ENCODE measurements at regions not wholly inside any gene's neighbourhood (a gene's known extent, or its start where the extent isn't known, plus 50 kb on each side); places are given as distances from the start of the nearest gene placed in this dataset.

GRCh38 chr6:148075352-148075751 is 267.3 kb upstream of the SASH1 start:
- Histone ChIP-seq H3K27me3 (ENCODE audit: control insufficient read depth, insufficient read depth, low read length) (no peaks in the 10 kb centered on the region), H3K36me3 (ENCODE audit: control insufficient read depth, insufficient read depth, low read length) (no peaks in the 10 kb centered on the region), H3K27ac (ENCODE audit: low read length) (no peak overlapping the region), H3K9me3 (ENCODE audit: control insufficient read depth, insufficient read depth, low read length) (no peaks in the 10 kb centered on the region), H3K4me3 (ENCODE audit: low read length) (no peak overlapping the region), H3K4me1 (ENCODE audit: control insufficient read depth, insufficient read depth, low read length) (no peaks in the 10 kb centered on the region)
- no peak overlapping the region for H3K4me3 Mint-ChIP-seq
- H3K4me1 Mint-ChIP-seq = no peaks in the 10 kb centered on the region
- no peak for ATAC-seq
- TF ChIP-seq CTCF (IDR thresholded peaks at IDR 0.05) = no peak
- no peak overlapping the region for H3K27ac Mint-ChIP-seq
- H3K36me3 Mint-ChIP-seq = no peaks in the 10 kb centered on the region
- DNase-seq = no peak
- intact Hi-C loops (cut with micrococcal nuclease) = no loop called here
- H3K9me3 Mint-ChIP-seq = peaks cover 15 to 16% of the 10 kb centered on the region in 2 donors
- no peaks in the 10 kb centered on the region for H3K27me3 Mint-ChIP-seq (ENCODE audit: low read depth in 2 of 2)

- H3K4me1 Mint-ChIP-seq = no peaks in the 10 kb centered on the region
- Histone ChIP-seq H3K36me3 (ENCODE audit: control insufficient read depth, insufficient read depth, low read length) (no peaks in the 10 kb centered on the region), H3K4me1 (ENCODE audit: control insufficient read depth, insufficient read depth, low read length) (no peaks in the 10 kb centered on the region), H3K4me3 (ENCODE audit: low read length) (no peak overlapping the region), H3K27me3 (ENCODE audit: control insufficient read depth, insufficient read depth, low read length) (no peaks in the 10 kb centered on the region), H3K9me3 (ENCODE audit: control insufficient read depth, insufficient read depth, low read length) (no peaks in the 10 kb centered on the region), H3K27ac (ENCODE audit: low read length) (no peak overlapping the region)
- no peak for TF ChIP-seq CTCF (IDR thresholded peaks at IDR 0.05)
- no peak for ATAC-seq
- H3K4me3 Mint-ChIP-seq = no peak overlapping the region
- no peak overlapping the region for H3K27ac Mint-ChIP-seq
- 87% methylated on average over 3 of the region's 3 CpGs for WGBS (ENCODE audit: insufficient coverage)
- DNase-seq = no peak
- intact Hi-C loops (cut with micrococcal nuclease) = no loop called here
- H3K9me3 Mint-ChIP-seq = peaks cover 15% of the 10 kb centered on the region in 2 donors
- H3K27me3 Mint-ChIP-seq (ENCODE audit: low read depth in 2 of 2) = no peaks in the 10 kb centered on the region
- no peaks in the 10 kb centered on the region for H3K36me3 Mint-ChIP-seq
Observed at GRCh38 chr6:148076051-148076450, 266.6 kb upstream of the SASH1 start.

GRCh38 chr6:148080315-148080714 is 262.3 kb upstream of the SASH1 start:
- no peaks in the 10 kb centered on the region for H3K4me1 ChIP-seq (ENCODE audit: control insufficient read depth, insufficient read depth, low read length)
- H3K27me3 ChIP-seq (ENCODE audit: control insufficient read depth, insufficient read depth, low read length) = no peaks in the 10 kb centered on the region
- H3K4me3 ChIP-seq (ENCODE audit: low read length) = no peak overlapping the region
- no peak overlapping the region for H3K27ac ChIP-seq (ENCODE audit: low read length)
- H3K36me3 Mint-ChIP-seq = no peaks in the 10 kb centered on the region
- intact Hi-C loops (cut with micrococcal nuclease) = no loop called here
- WGBS (ENCODE audit: insufficient coverage) = 86% methylated on average over 1 of the region's 1 CpG
- H3K9me3 ChIP-seq (ENCODE audit: control insufficient read depth, insufficient read depth, low read length) = no peaks in the 10 kb centered on the region
- H3K4me1 Mint-ChIP-seq = no peaks in the 10 kb centered on the region
- no peaks in the 10 kb centered on the region for H3K27me3 Mint-ChIP-seq (ENCODE audit: low read depth in 2 of 2)
- no peaks in the 10 kb centered on the region for H3K36me3 ChIP-seq (ENCODE audit: control insufficient read depth, insufficient read depth, low read length)
- TF ChIP-seq CTCF (IDR thresholded peaks at IDR 0.05) = no peak
- ATAC-seq (no peak), DNase-seq (no peak)
- no peak overlapping the region for H3K4me3 Mint-ChIP-seq
- H3K9me3 Mint-ChIP-seq = peaks cover 7 to 14% of the 10 kb centered on the region in 2 donors
- no peak overlapping the region for H3K27ac Mint-ChIP-seq

GRCh38 chr6:148081076-148081475 is 261.6 kb upstream of the SASH1 start:
- Histone ChIP-seq H3K36me3 (ENCODE audit: control insufficient read depth, insufficient read depth, low read length) (no peaks in the 10 kb centered on the region), H3K4me3 (ENCODE audit: low read length) (no peak overlapping the region), H3K27me3 (ENCODE audit: control insufficient read depth, insufficient read depth, low read length) (no peaks in the 10 kb centered on the region), H3K4me1 (ENCODE audit: control insufficient read depth, insufficient read depth, low read length) (no peaks in the 10 kb centered on the region), H3K9me3 (ENCODE audit: control insufficient read depth, insufficient read depth, low read length) (no peaks in the 10 kb centered on the region), H3K27ac (ENCODE audit: low read length) (no peak overlapping the region)
- DNase-seq (no peak), ATAC-seq (no peak)
- WGBS (ENCODE audit: insufficient coverage) = 90% methylated on average over 6 of the region's 7 CpGs
- intact Hi-C loops (cut with micrococcal nuclease) = no loop called here
- Mint-ChIP-seq H3K36me3 (no peaks in the 10 kb centered on the region), H3K9me3 (peaks cover under 1 to 10% of the 10 kb centered on the region in 2 donors), H3K27ac (no peak overlapping the region), H3K4me1 (no peaks in the 10 kb centered on the region), H3K27me3 (ENCODE audit: low read depth in 2 of 2) (no peaks in the 10 kb centered on the region), H3K4me3 (no peak overlapping the region)
- TF ChIP-seq CTCF (IDR thresholded peaks at IDR 0.05) = no peak
